ENCODE measurements at regions not wholly inside any gene's neighbourhood (a gene's known extent, or its start where the extent isn't known, plus 50 kb on each side); places are given as distances from the start of the nearest gene placed in this dataset.

GRCh38 chr15:87610366-87610765, 646.2 kb downstream of the NTRK3 start:
- DNase-seq (ENCODE audit: low read depth, low spot score), result peak; percentile 8
- no peak overlapping the region for H3K4me3 ChIP-seq (ENCODE audit: low read depth, low read length)
- in situ Hi-C loops (cut with HindIII; ENCODE audit: low sequenced_read_pairs), result no loop called here
- TF ChIP-seq, protein P1, sequence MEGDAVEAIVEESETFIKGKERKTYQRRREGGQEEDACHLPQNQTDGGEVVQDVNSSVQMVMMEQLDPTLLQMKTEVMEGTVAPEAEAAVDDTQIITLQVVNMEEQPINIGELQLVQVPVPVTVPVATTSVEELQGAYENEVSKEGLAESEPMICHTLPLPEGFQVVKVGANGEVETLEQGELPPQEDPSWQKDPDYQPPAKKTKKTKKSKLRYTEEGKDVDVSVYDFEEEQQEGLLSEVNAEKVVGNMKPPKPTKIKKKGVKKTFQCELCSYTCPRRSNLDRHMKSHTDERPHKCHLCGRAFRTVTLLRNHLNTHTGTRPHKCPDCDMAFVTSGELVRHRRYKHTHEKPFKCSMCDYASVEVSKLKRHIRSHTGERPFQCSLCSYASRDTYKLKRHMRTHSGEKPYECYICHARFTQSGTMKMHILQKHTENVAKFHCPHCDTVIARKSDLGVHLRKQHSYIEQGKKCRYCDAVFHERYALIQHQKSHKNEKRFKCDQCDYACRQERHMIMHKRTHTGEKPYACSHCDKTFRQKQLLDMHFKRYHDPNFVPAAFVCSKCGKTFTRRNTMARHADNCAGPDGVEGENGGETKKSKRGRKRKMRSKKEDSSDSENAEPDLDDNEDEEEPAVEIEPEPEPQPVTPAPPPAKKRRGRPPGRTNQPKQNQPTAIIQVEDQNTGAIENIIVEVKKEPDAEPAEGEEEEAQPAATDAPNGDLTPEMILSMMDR (IDR thresholded peaks at IDR 0.05; ENCODE audit: low read depth, low read length), result no peak

DNA sequence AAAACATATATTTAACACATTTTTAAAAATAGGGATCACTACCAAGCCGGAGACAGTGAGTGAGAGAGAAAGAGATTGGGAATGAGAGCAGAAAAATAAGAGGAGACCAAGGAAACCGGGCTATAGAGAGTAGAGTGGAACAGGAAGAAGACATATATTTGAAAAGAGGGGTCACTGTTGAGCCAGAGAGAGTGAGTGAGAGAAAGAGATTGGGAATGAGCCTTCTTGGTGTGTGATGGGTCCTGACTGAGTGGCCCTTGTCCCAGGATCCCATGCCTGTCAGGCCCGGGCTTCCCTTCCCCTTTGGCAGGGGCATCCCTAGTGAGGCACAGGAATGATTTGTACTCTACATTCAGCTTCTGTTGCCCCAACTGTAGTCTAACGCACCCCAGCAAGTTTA, 646.6 kb downstream of the NTRK3 start:
- no peak overlapping the region for H3K4me3 ChIP-seq (ENCODE audit: low read depth, low read length)
- in situ Hi-C loops (cut with HindIII; ENCODE audit: low sequenced_read_pairs), result no loop called here
- TF ChIP-seq, protein P1 (IDR thresholded peaks at IDR 0.05; ENCODE audit: low read depth, low read length), result no peak
- DNase-seq (ENCODE audit: low read depth, low spot score), result no peak

DNA sequence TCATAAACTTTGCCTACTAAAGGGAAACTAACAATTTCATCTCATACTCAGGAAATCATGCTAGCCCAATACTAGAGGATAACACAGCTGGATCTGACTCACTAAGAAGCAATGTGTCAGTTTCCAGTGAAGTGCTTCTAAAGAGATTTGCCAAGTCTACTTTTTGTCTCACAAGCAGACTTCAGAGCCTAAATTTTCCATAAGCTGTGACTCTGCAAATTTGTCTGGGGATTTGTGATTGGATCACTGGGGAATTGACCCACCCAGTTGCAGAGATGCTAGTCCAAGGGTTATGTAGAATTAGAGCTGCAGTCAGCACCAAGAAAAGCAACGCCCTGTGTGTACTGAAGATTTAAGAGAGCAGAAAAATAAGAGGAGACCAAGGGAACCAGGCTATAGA, 647.1 kb downstream of the NTRK3 start:
- TF ChIP-seq, protein P1 (IDR thresholded peaks at IDR 0.05; ENCODE audit: low read depth, low read length), result no peak
- in situ Hi-C loops (cut with HindIII; ENCODE audit: low sequenced_read_pairs), result no loop called here
- no peak overlapping the region for H3K4me3 ChIP-seq (ENCODE audit: low read depth, low read length)
- DNase-seq (ENCODE audit: low read depth, low spot score), result peak; percentile 92

GRCh38 chr15:87608238-87609028, 648.1 kb downstream of the NTRK3 start:
- in situ Hi-C loops (cut with HindIII; ENCODE audit: low sequenced_read_pairs), result no loop called here
- no peak overlapping the region for H3K4me3 ChIP-seq (ENCODE audit: low read depth, low read length)
- TF ChIP-seq, protein P1 (IDR thresholded peaks at IDR 0.05; ENCODE audit: low read depth, low read length), result no peak
- DNase-seq (ENCODE audit: low read depth, low spot score), result no peak

DNA sequence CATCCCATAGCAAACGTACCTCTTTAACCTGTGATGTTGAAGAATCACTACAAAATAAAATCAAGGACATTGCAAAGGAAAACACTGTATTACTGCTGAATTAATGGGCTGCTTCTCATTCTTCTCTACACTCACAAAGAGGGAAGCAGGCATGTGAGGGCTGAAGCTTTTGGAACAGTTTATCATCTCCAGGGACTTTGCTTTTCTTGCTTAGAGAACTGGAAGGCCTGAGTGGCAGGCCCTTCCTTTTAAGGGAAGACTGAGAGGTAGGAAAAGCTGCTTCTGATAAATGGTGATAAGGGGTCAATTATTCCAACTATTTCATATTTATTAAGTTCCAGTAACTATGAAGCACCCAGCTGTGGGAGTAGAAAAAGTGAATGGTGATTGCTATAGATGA, 649.6 kb downstream of the NTRK3 start:
- DNase-seq (ENCODE audit: low read depth, low spot score), result no peak
- TF ChIP-seq, protein P1 (IDR thresholded peaks at IDR 0.05; ENCODE audit: low read depth, low read length), result no peak
- in situ Hi-C loops (cut with HindIII; ENCODE audit: low sequenced_read_pairs), result no loop called here
- no peak overlapping the region for H3K4me3 ChIP-seq (ENCODE audit: low read depth, low read length)

GRCh38 chr15:87604857-87605446, 651.6 kb downstream of the NTRK3 start:
- TF ChIP-seq, protein P1 (IDR thresholded peaks at IDR 0.05; ENCODE audit: low read depth, low read length), result peak; percentile 44
- no peak overlapping the region for H3K4me3 ChIP-seq (ENCODE audit: low read depth, low read length)
- in situ Hi-C loops (cut with HindIII; ENCODE audit: low sequenced_read_pairs), result no loop called here
- DNase-seq (ENCODE audit: low read depth, low spot score), result no peak

All from astrocyte of the spinal cord (primary cell).